CD4-positive, alpha-beta T cell treated with Interleukin-21 for 1 hour (primary cell): ENCODE measurements at regions not wholly inside any gene's neighbourhood (a gene's known extent, or its start where the extent isn't known, plus 50 kb on each side); places are given as distances from the start of the nearest gene placed in this dataset.
A peak's percentile ranks its signal among the peaks of the same experiment; 100 is the strongest.

Experiments
- DNase-seq: peaks from one replicate; pipeline ENCODE4 v3.0.0-alpha.2; 2020

- DNase-seq, result no peak
Measured at GRCh38 chr2:191738003-191738402, 60.1 kb downstream of the NABP1 start.

- DNase-seq, result no peak
Measured at GRCh38 chr2:191738667-191739066, 60.7 kb downstream of the NABP1 start.

GRCh38 chr2:191739194-191739593, 61.3 kb downstream of the NABP1 start:
- no peak for DNase-seq

GRCh38 chr2:191740016-191740419, 62.1 kb downstream of the NABP1 start:
- DNase-seq, result peak; percentile 65

- no peak for DNase-seq
Measured at GRCh38 chr2:191740759-191741158, 62.8 kb downstream of the NABP1 start.

GRCh38 chr2:191746346-191747169, 68.6 kb downstream of the NABP1 start:
- DNase-seq, result no peak

GRCh38 chr2:191747170-191747530, 69.2 kb downstream of the NABP1 start:
- DNase-seq, result no peak

- DNase-seq, result no peak
Measured at GRCh38 chr2:191748059-191748461, 70.1 kb downstream of the NABP1 start.

- no peak for DNase-seq
Measured at GRCh38 chr2:191748528-191749180, 70.7 kb downstream of the NABP1 start.

- no peak for DNase-seq
Measured at GRCh38 chr2:191749181-191749540, 71.2 kb downstream of the NABP1 start.

- DNase-seq, result no peak
Measured at GRCh38 chr2:191754103-191754502, 76.2 kb downstream of the NABP1 start.

GRCh38 chr2:191756761-191757160, 78.8 kb downstream of the NABP1 start:
- DNase-seq, result no peak

GRCh38 chr2:191757208-191757607, 79.3 kb downstream of the NABP1 start:
- DNase-seq, result no peak

- DNase-seq, result peak; percentile 58
Measured at GRCh38 chr2:191758518-191759507, 80.9 kb downstream of the NABP1 start.

- no peak for DNase-seq
Measured at GRCh38 chr2:191759680-191760079, 81.7 kb downstream of the NABP1 start.

- no peak for DNase-seq
Measured at GRCh38 chr2:191760655-191761262, 82.8 kb downstream of the NABP1 start.

GRCh38 chr2:191773136-191773535, 73.8 kb downstream of the CAVIN2 start:
- DNase-seq, result no peak

- no peak for DNase-seq
Measured at GRCh38 chr2:191777351-191777750, 69.5 kb downstream of the CAVIN2 start.

GRCh38 chr2:191778041-191778440, 68.8 kb downstream of the CAVIN2 start:
- DNase-seq, result no peak

- no peak for DNase-seq
Measured at GRCh38 chr2:191782351-191782750, 64.5 kb downstream of the CAVIN2 start.

GRCh38 chr2:191783416-191783815, 63.5 kb downstream of the CAVIN2 start:
- DNase-seq, result no peak
